ENCODE measurements at regions not wholly inside any gene's neighbourhood (a gene's known extent, or its start where the extent isn't known, plus 50 kb on each side); places are given as distances from the start of the nearest gene placed in this dataset.

DNA sequence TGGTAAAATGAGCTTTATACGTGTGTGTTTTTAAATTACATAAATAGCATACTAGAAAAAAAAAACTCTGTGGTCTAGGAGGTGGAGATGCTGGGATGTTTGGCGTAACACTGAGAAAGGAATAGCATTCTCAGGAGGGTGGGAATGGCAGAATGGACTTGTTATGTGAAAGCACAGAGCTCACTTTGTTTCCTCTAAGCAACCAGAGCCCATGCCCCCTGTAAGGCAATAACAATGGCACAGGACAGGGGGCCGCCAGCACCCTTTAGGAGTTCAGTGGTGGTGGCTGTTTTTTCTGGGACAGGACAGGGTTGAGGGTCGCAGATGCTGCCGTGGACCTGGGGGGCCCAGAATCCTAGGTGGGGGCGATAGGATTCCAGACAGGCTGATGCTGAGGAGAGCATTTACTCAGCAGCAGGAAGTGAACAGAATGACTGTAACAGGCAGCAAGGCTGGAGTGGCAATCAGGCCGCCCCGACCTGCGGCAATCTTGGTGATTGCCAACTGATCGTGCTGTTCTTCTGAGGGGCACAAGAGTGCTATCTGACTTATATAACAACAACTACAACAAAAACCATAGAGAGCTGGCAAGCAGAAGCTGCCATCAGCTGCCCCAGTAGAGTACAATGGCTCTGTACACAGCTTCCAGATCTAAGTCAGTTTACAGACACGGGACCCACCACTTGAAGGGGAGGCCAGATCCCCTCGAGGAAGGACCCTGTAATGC lies 160.4 kb downstream of the UACA start:
- no peak overlapping the region for H3K4me3 ChIP-seq (ENCODE audit: low read length)
- no peak for DNase-seq (ENCODE audit: low read depth)
- TF ChIP-seq, protein P1, sequence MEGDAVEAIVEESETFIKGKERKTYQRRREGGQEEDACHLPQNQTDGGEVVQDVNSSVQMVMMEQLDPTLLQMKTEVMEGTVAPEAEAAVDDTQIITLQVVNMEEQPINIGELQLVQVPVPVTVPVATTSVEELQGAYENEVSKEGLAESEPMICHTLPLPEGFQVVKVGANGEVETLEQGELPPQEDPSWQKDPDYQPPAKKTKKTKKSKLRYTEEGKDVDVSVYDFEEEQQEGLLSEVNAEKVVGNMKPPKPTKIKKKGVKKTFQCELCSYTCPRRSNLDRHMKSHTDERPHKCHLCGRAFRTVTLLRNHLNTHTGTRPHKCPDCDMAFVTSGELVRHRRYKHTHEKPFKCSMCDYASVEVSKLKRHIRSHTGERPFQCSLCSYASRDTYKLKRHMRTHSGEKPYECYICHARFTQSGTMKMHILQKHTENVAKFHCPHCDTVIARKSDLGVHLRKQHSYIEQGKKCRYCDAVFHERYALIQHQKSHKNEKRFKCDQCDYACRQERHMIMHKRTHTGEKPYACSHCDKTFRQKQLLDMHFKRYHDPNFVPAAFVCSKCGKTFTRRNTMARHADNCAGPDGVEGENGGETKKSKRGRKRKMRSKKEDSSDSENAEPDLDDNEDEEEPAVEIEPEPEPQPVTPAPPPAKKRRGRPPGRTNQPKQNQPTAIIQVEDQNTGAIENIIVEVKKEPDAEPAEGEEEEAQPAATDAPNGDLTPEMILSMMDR (conservative IDR thresholded peaks at IDR 0.05; ENCODE audit: low read depth, low read length) = no peak

DNA sequence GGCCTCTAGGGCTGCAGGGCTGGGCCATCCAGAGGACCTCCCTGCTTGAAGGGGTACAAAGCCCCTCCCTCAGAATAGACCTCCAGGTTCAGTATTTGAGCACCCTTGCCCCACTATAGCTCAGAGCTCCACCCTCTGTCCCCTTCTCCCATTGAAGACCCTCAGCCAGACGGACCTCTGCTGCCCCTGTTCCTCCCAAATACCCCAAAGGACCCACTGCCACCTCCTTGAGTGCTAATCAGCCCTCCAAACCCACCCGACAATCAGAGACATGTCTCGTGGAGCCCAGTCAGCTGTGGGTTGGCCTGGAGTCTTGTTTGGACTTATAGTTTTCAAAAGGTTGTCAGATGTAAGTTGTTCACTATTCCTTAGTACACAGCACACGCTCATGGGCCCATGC lies 161.1 kb downstream of the UACA start:
- DNase-seq (ENCODE audit: low read depth) = no peak
- H3K4me3 ChIP-seq (ENCODE audit: low read length) = no peak overlapping the region
- TF ChIP-seq, protein P1 (conservative IDR thresholded peaks at IDR 0.05; ENCODE audit: low read depth, low read length) = no peak

DNA sequence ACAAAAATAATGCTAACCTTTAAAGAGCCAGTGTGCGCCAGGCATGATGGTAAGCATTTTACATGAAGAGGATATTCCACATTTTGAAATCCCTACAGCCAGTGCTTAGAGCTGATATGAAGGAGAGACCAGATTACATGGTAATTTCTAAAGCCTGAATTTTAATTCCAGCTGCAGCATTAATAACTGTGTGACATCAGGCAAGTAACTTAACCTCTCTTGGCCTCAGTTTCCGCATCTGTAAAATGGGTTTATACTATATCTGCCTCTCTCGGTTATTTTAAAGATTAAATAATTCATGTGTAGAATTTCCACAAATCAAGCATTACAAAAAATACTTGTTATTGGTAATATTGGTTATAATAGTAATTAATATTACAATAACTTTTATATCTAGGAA lies 165.4 kb downstream of the UACA start:
- no peak overlapping the region for H3K4me3 ChIP-seq (ENCODE audit: low read length)
- TF ChIP-seq, protein P1 (conservative IDR thresholded peaks at IDR 0.05; ENCODE audit: low read depth, low read length) = no peak
- no peak for DNase-seq (ENCODE audit: low read depth)

- DNase-seq (ENCODE audit: low read depth) = peak; percentile 63
- H3K4me3 ChIP-seq (ENCODE audit: low read length) = no peak overlapping the region
- TF ChIP-seq, protein P1 (conservative IDR thresholded peaks at IDR 0.05; ENCODE audit: low read depth, low read length) = no peak
These were observed 166.2 kb downstream of the UACA start for GRCh38 chr15:70597056-70597603.

DNA sequence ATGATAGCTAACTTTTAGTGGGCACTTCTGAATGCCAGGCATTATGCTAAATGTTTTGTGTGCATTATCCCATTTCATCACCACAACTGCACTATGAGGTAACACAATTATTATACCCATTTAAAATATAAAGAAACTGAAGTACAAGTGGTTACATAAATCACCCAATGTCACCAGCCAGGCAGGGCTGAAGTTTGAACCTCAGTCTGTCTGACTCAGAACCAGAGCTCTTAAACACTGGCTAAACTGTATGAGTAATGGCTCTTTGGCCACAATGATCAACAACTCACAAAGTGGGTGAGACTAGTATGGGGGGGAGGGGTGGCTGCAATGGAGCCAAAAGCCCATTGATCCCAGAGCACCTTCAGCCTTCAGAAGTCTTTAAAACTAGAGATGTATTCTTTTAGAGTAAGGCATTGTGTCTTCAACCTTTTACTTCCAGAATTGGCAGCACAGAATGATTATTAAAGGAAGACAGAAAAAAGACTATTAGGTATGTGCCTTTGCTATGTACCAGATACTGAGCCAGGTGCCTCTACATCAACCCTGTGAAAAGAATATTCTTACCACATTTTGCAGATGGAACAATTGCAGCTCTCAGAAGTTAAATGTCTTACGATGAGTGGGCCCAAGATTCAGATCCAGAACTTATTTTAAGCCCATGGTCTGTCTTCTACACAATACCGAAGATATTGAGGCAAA lies 166.9 kb downstream of the UACA start:
- TF ChIP-seq, protein P1 (conservative IDR thresholded peaks at IDR 0.05; ENCODE audit: low read depth, low read length) = no peak
- DNase-seq (ENCODE audit: low read depth) = peak; percentile 62
- H3K4me3 ChIP-seq (ENCODE audit: low read length) = no peak overlapping the region

- no peak for DNase-seq (ENCODE audit: low read depth)
- no peak overlapping the region for H3K4me3 ChIP-seq (ENCODE audit: low read length)
- TF ChIP-seq, protein P1 (conservative IDR thresholded peaks at IDR 0.05; ENCODE audit: low read depth, low read length) = no peak
These were observed 169.6 kb downstream of the UACA start for GRCh38 chr15:70593795-70594194.
